GM18909 (cell line): ENCODE measurements at regions not wholly inside any gene's neighbourhood (a gene's known extent, or its start where the extent isn't known, plus 50 kb on each side); places are given as distances from the start of the nearest gene placed in this dataset.

Experiments
- ATAC-seq: cut with Tn5 transposase; IDR thresholded peaks from one replicate; pipeline ENCODE4 v1.9.1; 2021; ENCODE audit warnings: mild to moderate bottlenecking; ENCODE audit not compliant: unreplicated experiment, poor library complexity

GRCh38 chr6:93523365-93523764, 104.0 kb upstream of the EPHA7 start:
- no peak for ATAC-seq

GRCh38 chr6:93516441-93516840, 97.1 kb upstream of the EPHA7 start:
- ATAC-seq: no peak

GRCh38 chr6:93515736-93516135, 96.4 kb upstream of the EPHA7 start:
- ATAC-seq: no peak

GRCh38 chr6:93498713-93499112, 79.4 kb upstream of the EPHA7 start:
- ATAC-seq: no peak

- ATAC-seq: no peak
These were observed 77.2 kb upstream of the EPHA7 start for GRCh38 chr6:93496548-93496947.

- no peak for ATAC-seq
These were observed 74.7 kb upstream of the EPHA7 start for GRCh38 chr6:93494057-93494456.

- no peak for ATAC-seq
These were observed 55.4 kb upstream of the EPHA7 start for GRCh38 chr6:93474733-93475179.

- no peak for ATAC-seq
These were observed 51.9 kb upstream of the EPHA7 start for GRCh38 chr6:93471281-93471680.
